Endothelial cell of umbilical vein (primary cell): ENCODE measurements at regions not wholly inside any gene's neighbourhood (a gene's known extent, or its start where the extent isn't known, plus 50 kb on each side); places are given as distances from the start of the nearest gene placed in this dataset.

Experiments
- EZH2 ChIP-seq: IDR thresholded peaks from 2 replicates; pipeline ENCODE4 v1.6.1; 2012; ENCODE audit warnings: borderline replicate concordance, low read depth, mild to moderate bottlenecking, moderate library complexity, low read length, inconsistent platforms; ENCODE audit not compliant: severe bottlenecking
- POLR2A ChIP-seq: IDR thresholded peaks from 2 replicates; pipeline ENCODE4 v1.6.1; 2012; ENCODE audit warnings: low read depth, mild to moderate bottlenecking, control low read depth, low read length
- POLR2AphosphoS5 ChIP-seq: IDR thresholded peaks from 2 replicates; pipeline ENCODE4 v1.6.1; 2012; ENCODE audit warnings: low read depth, mild to moderate bottlenecking, control low read depth, low read length, moderate library complexity; ENCODE audit not compliant: insufficient read depth

GRCh38 chr4:186882293-186882692, 158.6 kb upstream of the FAT1 start:
- TF ChIP-seq EZH2 (no peak), POLR2AphosphoS5 (no peak), POLR2A (no peak)
